Left cardiac atrium (tissue), 4 donors: ENCODE measurements at regions not wholly inside any gene's neighbourhood (a gene's known extent, or its start where the extent isn't known, plus 50 kb on each side); places are given as distances from the start of the nearest gene placed in this dataset.

Experiments
- ATAC-seq, 2 donors: fragments of 200-7000 bp; cut with Tn5 transposase; one replicate each; pipeline ENCODE4 v1.9.1; 2020; ENCODE audit warnings: mild to moderate bottlenecking in 2 of 2, moderate library complexity in 2 of 2
- DNase-seq: peaks from one replicate; pipeline ENCODE4 v3.0.0-alpha.2; 2020
- intact Hi-C, 2 donors: fragments of 100-400 bp; cut with DNase I; formaldehyde crosslinking; loops; one replicate each; pipeline versions ENCODE4 v1.14.1 to v1.15.1; 2022 to 2023
- donor health status: DM: no; HTN: yes; CAD: no.
- donor health status: DM: no; HTN: yes; CAD: no; lungs with severe emphysema.
- donor health status: DM: yes; HTN: yes; CAD: no.
- donor health status: Dilated cardiomyopathy.

GRCh38 chr12:61357496-61357895, 902.7 kb upstream of the USP15 start:
- DNase-seq (no peak), ATAC-seq (no peak)
- intact Hi-C loops: no loop called here

GRCh38 chr12:61362037-61362436, 898.2 kb upstream of the USP15 start:
- ATAC-seq (no peak), DNase-seq (no peak)
- intact Hi-C loops: no loop called here

- no peak for DNase-seq
- intact Hi-C loops: no loop called here
- no peak for ATAC-seq
Observed at GRCh38 chr12:61365001-61365400, 895.2 kb upstream of the USP15 start.

- ATAC-seq (no peak), DNase-seq (no peak)
- intact Hi-C loops: no loop called here
Observed at GRCh38 chr12:61367281-61367785, 892.9 kb upstream of the USP15 start.

GRCh38 chr12:61369241-61369910, 890.8 kb upstream of the USP15 start:
- no peak for ATAC-seq
- intact Hi-C loops: no loop called here

GRCh38 chr12:61384511-61384910, 875.7 kb upstream of the USP15 start:
- DNase-seq (no peak), ATAC-seq (no peak)
- intact Hi-C loops: no loop called here

More at GRCh38 chr12:61369241-61369910, 890.8 kb upstream of the USP15 start:
- no peak for DNase-seq

GRCh38 chr12:61385771-61386170, 874.4 kb upstream of the USP15 start:
- DNase-seq (no peak), ATAC-seq (no peak)
- intact Hi-C loops: no loop called here

GRCh38 chr12:61397668-61398067, 862.5 kb upstream of the USP15 start:
- ATAC-seq (no peak), DNase-seq (no peak)
- intact Hi-C loops: no loop called here

GRCh38 chr12:61412201-61412600, 848.0 kb upstream of the USP15 start:
- ATAC-seq: no peak
- intact Hi-C loops: no loop called here
- DNase-seq: no peak

GRCh38 chr12:61414470-61414869, 845.7 kb upstream of the USP15 start:
- ATAC-seq (no peak), DNase-seq (no peak)
- intact Hi-C loops: no loop called here

- ATAC-seq (no peak), DNase-seq (no peak)
- intact Hi-C loops: no loop called here
Observed at GRCh38 chr12:61422786-61423185, 837.4 kb upstream of the USP15 start.

- intact Hi-C loops: no loop called here
- DNase-seq (no peak), ATAC-seq (no peak)
Observed at GRCh38 chr12:61452076-61452475, 808.1 kb upstream of the USP15 start.

- DNase-seq: no peak
- intact Hi-C loops: no loop called here
- no peak for ATAC-seq
Observed at GRCh38 chr12:61487728-61488127, 772.5 kb upstream of the USP15 start.

- ATAC-seq: no peak
- DNase-seq: no peak
- intact Hi-C loops: no loop called here
Observed at GRCh38 chr12:61490526-61491498, 769.4 kb upstream of the USP15 start.

GRCh38 chr12:61502179-61502578, 758.0 kb upstream of the USP15 start:
- intact Hi-C loops: no loop called here
- DNase-seq (no peak), ATAC-seq (no peak)

- no peak for DNase-seq
- ATAC-seq: no peak
- intact Hi-C loops: no loop called here
Observed at GRCh38 chr12:61504396-61505080, 755.7 kb upstream of the USP15 start.

GRCh38 chr12:61513499-61513898, 746.7 kb upstream of the USP15 start:
- DNase-seq (no peak), ATAC-seq (no peak)
- intact Hi-C loops: no loop called here

GRCh38 chr12:61514016-61514415, 746.2 kb upstream of the USP15 start:
- ATAC-seq: no peak
- intact Hi-C loops: no loop called here
- no peak for DNase-seq

GRCh38 chr12:61521258-61521657, 738.9 kb upstream of the USP15 start:
- intact Hi-C loops: no loop called here
- DNase-seq: no peak
- no peak for ATAC-seq
